AG10803 (cell line): ENCODE measurements at regions not wholly inside any gene's neighbourhood (a gene's known extent, or its start where the extent isn't known, plus 50 kb on each side); places are given as distances from the start of the nearest gene placed in this dataset.
A peak's percentile ranks its signal among the peaks of the same experiment; 100 is the strongest.

Source experiments
- DNase-seq: peaks from one replicate; pipeline ENCODE4 v3.0.0; 2010; ENCODE audit warnings: low read depth
- H3K4me3 ChIP-seq: 2 replicates; pipeline ENCODE4 v1.5.1; 2011; ENCODE audit warnings: mild to moderate bottlenecking, low read length, control low read depth
- TF ChIP-seq, protein P1 (sequence below): conservative IDR thresholded peaks from 2 replicates; pipeline ENCODE4 v1.5.1; 2011; ENCODE audit warnings: mild to moderate bottlenecking, low read length, control low read depth, inconsistent platforms

GRCh38 chr2:64221935-64222334 lies 77.7 kb upstream of the PELI1 start:
- TF ChIP-seq, protein P1, sequence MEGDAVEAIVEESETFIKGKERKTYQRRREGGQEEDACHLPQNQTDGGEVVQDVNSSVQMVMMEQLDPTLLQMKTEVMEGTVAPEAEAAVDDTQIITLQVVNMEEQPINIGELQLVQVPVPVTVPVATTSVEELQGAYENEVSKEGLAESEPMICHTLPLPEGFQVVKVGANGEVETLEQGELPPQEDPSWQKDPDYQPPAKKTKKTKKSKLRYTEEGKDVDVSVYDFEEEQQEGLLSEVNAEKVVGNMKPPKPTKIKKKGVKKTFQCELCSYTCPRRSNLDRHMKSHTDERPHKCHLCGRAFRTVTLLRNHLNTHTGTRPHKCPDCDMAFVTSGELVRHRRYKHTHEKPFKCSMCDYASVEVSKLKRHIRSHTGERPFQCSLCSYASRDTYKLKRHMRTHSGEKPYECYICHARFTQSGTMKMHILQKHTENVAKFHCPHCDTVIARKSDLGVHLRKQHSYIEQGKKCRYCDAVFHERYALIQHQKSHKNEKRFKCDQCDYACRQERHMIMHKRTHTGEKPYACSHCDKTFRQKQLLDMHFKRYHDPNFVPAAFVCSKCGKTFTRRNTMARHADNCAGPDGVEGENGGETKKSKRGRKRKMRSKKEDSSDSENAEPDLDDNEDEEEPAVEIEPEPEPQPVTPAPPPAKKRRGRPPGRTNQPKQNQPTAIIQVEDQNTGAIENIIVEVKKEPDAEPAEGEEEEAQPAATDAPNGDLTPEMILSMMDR: no peak
- no peak overlapping the region for H3K4me3 ChIP-seq
- DNase-seq: no peak

DNA sequence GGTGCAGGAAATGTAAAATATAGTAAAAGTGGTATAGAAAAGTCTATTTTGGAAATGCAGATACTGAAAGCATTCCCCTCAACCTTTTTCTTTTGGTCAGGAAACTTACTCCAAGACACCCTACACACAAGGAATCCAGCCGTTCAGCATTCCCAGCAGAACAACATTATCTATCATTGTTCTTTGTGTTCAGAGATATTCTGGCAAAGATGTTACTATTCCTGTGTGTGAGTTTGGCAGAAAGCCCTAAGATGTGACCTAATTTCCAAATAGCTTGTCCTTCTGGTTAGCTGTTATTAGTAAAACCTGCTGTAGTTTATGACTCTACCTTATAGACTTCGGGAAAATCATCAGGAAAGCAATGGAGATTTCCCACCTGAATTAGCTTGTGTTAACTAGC lies 78.1 kb upstream of the PELI1 start:
- peak; percentile 38 for DNase-seq

DNA sequence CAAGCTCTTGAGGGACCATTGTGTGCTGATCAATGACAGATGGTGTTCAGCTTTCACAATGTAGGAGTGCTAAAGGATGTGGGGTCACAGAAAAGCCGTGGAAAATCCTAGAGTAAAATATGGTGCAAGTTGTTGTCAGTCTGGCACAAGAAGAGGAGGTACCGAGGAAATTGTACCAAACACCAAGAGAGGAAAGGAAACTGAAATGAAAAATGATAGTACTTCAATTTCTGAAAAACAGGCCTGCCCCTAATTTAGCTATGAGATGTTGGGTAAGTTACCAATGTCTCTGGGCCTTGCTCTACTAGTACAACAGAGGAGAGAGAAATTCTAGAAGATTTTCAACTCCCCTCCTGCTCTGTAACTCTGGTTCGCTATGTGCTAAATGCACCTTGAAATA lies 78.8 kb upstream of the PELI1 start:
- no peak for DNase-seq
- TF ChIP-seq, protein P1: no peak
- no peak overlapping the region for H3K4me3 ChIP-seq

More for the DNA sequence above, 78.1 kb upstream of the PELI1 start:
- TF ChIP-seq, protein P1: no peak
- no peak overlapping the region for H3K4me3 ChIP-seq

- H3K4me3 ChIP-seq: no peak overlapping the region
- TF ChIP-seq, protein P1: no peak
- DNase-seq: peak; percentile 11
Observed at GRCh38 chr2:64225491-64225890, 81.3 kb upstream of the PELI1 start.

DNA sequence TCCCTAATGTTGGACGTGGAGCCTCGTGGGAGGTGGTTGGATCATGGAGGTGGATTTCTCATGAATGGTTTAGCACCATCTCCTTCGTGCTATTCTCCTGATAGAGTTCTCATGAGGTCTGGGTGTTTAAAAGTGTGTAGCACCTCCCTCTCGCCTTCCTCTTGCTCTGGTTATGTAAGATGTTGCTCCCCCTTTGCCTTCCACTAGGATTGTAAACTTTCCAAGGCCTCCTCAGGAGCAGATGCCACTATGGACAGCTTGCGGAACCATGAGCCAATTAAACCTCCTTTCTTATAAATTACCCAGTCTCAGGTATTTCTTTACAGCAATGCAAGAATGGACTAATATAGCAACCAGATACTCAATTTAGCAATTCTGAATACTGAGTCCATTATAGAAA lies 82.4 kb upstream of the PELI1 start:
- H3K4me3 ChIP-seq: no peak overlapping the region
- TF ChIP-seq, protein P1: no peak
- no peak for DNase-seq

- peak overlapping the region; percentile 49 for H3K4me3 ChIP-seq
- TF ChIP-seq, protein P1: no peak
Observed at GRCh38 chr2:64227603-64228125, 83.4 kb upstream of the PELI1 start.

GRCh38 chr2:64228126-64228678 lies 84.0 kb upstream of the PELI1 start:
- DNase-seq: peak; percentile 37
- H3K4me3 ChIP-seq: peak overlapping the region; percentile 49
- TF ChIP-seq, protein P1: peak; percentile 14; the same call in 1 of the 2 replicates

More at GRCh38 chr2:64227603-64228125, 83.4 kb upstream of the PELI1 start:
- no peak for DNase-seq
